Activated CD8-positive, alpha-beta memory T cell treated with anti-CD3 and anti-CD28 coated beads for 4 hours (primary cell): ENCODE measurements at regions not wholly inside any gene's neighbourhood (a gene's known extent, or its start where the extent isn't known, plus 50 kb on each side); places are given as distances from the start of the nearest gene placed in this dataset.

Experiments used
- DNase-seq, 2 donors: peaks; one replicate each; pipeline ENCODE4 v3.0.0-alpha.2; 2020; ENCODE audit warnings: low read depth in 2 of 2

GRCh38 chr12:34395056-34396005 lies 373.0 kb downstream of the ALG10 start:
- DNase-seq: no peak

GRCh38 chr12:34396006-34396860 lies 373.9 kb downstream of the ALG10 start:
- DNase-seq: no peak

- no peak for DNase-seq
Observed at GRCh38 chr12:34396861-34397590, 374.7 kb downstream of the ALG10 start.

- DNase-seq: no peak
Observed at GRCh38 chr12:34397591-34398365, 375.5 kb downstream of the ALG10 start.

GRCh38 chr12:34398366-34398705 lies 376.0 kb downstream of the ALG10 start:
- DNase-seq: no peak

GRCh38 chr12:34398706-34399630 lies 376.7 kb downstream of the ALG10 start:
- DNase-seq: no peak

- no peak for DNase-seq
Observed at GRCh38 chr12:34399631-34400410, 377.5 kb downstream of the ALG10 start.

GRCh38 chr12:34400411-34400881 lies 378.1 kb downstream of the ALG10 start:
- DNase-seq: no peak

GRCh38 chr12:34400986-34401658 lies 378.8 kb downstream of the ALG10 start:
- no peak for DNase-seq

- no peak for DNase-seq
Observed at GRCh38 chr12:34401659-34402227, 379.4 kb downstream of the ALG10 start.

- no peak for DNase-seq
Observed at GRCh38 chr12:34402228-34402898, 380.1 kb downstream of the ALG10 start.

- DNase-seq: no peak
Observed at GRCh38 chr12:34402899-34403705, 380.8 kb downstream of the ALG10 start.

- no peak for DNase-seq
Observed at GRCh38 chr12:34403706-34404376, 381.5 kb downstream of the ALG10 start.

- DNase-seq: no peak
Observed at GRCh38 chr12:34404377-34405285, 382.3 kb downstream of the ALG10 start.
